GM18907 (cell line): ENCODE measurements at regions not wholly inside any gene's neighbourhood (a gene's known extent, or its start where the extent isn't known, plus 50 kb on each side); places are given as distances from the start of the nearest gene placed in this dataset.

Experiments used
- ATAC-seq: cut with Tn5 transposase; IDR thresholded peaks from one replicate; pipeline ENCODE4 v1.9.1; 2021; ENCODE audit warnings: mild to moderate bottlenecking, moderate library complexity; ENCODE audit not compliant: unreplicated experiment

DNA sequence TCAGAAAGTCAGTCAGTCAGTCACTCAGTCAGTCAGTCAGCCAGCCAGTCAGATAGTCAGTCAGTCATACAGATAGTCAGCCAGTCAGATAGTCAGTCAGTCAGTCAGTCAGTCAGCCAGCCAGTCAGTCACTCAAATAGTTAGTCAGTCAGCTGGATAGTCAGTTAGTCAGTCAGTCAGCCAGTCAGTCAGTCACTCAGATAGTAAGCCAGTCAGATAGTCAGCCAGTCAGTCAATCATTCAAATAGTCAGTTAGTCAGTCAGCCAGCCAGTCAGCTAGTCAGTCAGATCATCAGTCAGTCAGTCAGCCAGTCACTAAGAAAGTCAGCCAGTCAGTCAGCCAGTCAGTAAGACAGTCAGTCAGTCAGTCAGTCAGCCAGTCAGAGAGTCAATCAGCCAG lies 477.1 kb downstream of the AGTPBP1 start:
- no peak for ATAC-seq

DNA sequence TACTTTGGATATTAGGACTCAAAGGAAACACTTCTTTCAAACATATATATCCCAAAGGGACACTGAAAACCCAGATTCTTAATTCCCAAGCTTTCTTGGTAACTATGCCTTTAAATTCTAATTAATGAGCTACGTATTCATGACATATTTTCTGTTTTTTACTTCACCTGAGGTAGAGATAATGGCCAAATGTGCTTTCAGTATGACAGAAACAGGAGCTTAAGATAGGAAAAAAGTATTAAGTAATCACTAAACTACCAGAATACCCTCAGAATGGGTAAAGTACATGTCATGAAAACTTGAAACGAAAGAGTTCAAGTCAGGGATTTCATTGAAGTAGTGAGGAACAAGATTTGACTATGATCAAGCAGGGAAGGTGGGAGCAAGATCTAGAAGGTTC lies 478.5 kb downstream of the AGTPBP1 start:
- no peak for ATAC-seq

DNA sequence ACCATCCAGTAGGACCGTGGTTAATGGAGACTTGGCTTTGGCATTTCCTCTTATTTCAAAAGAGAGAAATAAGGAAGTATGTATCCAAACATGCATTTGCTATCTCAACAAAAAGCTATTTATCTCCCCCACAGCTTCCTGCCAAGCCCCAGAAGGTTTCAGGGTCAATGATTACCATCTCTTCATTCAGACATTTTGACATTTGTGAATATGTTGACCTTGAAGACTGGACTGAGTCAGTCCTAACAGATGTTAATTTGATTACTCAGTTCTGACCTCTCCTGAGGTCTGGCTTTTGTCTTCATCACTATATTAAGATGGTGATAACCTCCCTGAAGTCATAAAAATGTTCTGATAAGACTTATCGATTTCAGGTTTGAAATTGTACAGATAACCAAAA lies 479.4 kb downstream of the AGTPBP1 start:
- no peak for ATAC-seq

DNA sequence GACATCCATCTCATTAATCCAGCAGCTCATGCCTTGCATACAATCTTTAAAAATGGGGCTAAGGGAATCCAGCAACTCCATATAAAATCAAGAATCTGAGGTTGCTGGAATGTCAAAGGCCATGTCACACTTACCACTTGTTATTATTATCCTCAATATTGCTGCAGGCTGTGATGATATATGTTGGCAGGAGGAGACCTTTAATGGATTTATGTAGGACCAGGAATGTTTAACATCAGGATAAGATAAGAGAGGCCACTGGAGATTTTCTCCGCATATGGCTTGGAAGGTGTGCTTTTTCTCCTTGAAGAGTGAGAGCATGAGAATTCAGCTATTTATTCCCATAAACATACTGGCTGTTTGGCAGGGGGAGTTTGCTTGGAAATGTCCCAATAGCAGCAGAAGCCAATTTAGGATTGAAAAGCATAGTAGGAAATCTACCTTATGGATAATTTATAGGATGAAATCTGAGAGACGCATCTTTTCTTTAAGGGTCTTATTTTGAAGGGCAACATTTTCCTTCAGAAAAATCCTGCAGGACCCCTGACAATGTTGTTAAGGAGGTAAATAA lies 481.4 kb downstream of the AGTPBP1 start:
- ATAC-seq: no peak

DNA sequence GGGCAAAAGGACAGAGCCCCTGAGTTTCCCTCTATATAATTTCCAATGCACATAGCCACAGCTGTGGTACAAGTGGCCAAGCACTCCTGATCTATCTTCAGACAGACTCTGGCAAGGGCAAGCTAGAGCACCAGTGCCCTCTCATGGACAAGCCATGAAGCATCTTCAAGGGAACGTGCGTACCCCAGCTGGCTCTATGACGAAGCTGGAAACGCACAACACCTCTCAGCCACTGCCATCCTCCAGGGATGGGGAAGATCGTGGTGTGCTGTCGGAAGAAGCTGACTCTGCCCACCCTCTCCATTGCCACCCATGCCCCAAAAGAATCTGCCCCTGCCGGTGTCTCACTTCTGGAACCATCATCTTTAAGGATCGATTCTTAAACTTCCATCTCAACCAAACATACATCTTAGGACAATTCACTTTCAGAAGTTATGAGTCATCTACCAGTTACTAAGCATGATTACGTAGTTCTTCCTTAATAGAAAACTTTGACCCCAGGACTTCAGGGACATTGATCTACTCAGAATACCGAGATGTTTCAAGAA lies 482.9 kb downstream of the AGTPBP1 start:
- ATAC-seq: peak; percentile 80

DNA sequence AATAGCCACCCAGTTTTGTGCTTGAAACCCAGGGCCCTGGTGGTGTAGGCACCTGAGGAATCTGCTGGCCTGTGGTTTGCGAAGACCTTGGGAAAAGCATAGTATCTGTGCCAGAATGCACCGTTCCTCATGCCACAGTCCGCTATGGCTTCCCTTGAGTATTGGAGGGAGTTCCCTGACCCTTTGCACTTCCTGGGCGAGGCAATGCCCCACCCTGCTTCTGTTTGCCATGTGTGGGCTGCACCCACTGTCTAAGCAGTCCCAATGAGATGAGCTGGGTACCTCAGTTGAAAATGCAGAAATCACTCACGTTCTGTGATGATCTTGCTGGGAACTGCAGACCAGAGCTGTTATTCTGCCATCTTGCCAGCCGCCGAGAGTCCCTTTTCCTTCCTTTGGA lies 483.5 kb downstream of the AGTPBP1 start:
- no peak for ATAC-seq

DNA sequence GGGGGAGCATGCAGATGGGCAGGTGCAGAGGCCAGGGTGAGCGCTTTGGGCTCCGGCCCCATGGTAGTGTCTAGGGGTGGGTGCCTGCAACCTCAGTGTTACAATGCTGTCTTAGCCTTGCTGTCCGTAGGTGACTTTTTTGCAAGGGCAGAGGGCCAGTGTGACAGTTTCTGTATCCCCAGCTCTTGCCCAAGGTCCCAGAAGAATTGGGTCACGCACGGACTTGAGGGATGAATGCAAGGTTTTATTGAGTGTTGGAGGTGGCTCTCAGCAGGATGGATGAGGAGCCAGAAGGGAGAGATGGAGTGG lies 492.5 kb downstream of the AGTPBP1 start:
- ATAC-seq: no peak

DNA sequence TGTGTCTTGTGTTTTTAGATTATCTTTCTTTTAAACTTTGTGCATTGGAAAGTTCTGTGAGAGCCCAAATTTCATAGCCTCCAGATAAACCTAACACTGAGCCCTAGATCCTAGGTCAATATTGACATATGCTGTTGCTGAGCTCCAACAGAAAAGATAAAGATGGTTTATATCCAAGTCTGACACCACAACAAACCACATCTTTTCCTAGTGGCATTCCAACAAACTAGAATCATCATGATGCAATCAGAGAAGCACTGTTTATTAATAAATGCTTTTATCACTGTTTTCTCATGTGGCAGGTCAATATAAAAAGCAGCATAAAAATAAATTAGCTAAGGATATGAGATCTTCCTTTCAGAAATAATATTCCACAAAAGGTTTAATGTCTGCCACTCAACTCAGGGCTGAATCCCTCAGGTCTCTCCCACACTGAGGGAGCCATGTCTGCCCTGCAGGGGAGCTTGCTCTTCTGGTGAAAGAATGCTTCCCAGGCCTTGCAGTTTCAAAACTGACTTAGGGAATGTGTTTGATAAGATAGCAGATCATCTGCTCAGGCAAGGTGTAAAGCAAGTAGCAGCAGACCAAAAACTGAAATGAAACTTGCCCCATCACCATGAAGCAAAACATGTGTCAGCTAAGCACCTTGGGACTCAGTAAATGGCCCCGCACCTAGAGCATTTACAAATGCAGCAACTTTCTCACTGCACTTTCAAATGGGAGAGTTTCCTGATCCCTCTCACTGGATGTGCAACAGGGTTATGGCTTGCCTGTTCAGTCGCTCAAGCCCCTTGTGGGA lies 493.0 kb downstream of the AGTPBP1 start:
- ATAC-seq: no peak

DNA sequence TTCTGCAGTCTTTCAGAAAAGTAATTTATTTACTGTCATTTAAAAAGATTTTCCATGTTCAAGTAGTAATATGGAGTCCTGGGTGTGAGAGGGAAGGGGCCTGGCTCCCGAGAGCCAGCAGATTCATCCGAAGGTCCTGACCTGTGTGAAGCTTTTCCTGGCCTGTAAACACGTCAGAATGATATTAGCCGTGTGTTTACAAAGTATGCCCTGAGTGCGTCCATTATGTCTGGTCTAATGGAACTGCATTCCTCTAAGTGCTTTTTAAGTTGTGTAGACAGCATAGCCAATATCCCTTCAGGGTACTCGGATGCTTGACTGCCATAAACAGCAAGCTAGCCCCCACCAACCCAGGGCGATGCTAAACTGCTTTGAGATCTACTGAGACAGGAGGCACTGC lies 495.2 kb downstream of the AGTPBP1 start:
- no peak for ATAC-seq

DNA sequence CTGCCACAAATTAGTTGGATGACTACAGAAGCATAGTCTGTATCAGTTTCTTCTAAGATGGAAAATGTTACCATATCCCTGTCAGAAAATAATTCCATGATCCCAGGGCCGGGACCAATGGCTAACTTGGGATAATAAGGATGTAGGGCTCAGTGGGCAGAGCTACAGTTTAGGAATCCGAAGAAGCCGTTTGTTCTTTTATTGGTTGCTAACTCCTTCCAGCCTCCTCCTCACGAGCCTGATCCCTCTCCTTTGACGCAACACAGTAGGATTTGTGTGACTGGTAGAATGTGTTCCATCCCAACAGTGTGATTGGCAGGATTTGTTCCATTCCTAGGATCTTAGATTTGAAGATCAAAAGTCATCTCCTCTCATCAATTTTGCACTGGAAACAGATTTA lies 496.9 kb downstream of the AGTPBP1 start:
- no peak for ATAC-seq

DNA sequence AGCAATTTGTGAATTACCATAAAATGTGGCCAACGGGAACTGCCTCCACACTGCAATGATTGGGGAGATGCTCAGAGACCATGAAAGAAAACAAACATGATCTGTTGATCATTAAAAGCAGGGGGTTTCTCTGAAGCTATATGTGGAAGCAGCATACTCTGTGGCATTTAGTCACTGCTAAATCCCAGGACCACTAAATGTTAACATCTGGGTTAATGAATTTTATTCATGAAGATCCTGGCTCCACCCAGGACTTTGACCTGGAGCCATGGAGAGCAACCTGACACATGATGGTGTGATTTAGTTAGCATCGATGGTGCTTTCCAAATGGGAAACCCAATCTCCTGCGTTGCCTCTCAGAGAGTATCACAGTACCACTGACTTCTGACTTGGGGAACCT lies 497.8 kb downstream of the AGTPBP1 start:
- no peak for ATAC-seq

DNA sequence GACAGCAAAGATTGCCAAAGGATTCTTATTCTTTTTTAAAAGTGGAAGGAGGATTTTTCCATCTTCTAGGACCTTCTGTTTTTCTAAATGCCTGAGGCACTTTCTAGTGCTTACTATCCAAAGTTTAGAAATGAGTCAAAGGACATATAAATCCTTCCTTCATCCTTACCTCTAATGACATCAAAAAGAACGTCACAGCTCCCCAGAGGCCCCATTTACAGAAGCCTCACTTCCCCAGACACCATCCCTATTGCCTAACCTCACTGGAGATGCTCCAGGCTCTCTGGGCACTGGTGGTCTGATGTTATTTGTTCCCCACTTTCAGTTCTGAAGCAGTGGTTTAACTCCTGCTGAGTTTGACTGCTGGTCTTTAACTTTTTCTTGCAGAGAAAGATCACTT lies 504.3 kb downstream of the AGTPBP1 start:
- ATAC-seq: no peak

DNA sequence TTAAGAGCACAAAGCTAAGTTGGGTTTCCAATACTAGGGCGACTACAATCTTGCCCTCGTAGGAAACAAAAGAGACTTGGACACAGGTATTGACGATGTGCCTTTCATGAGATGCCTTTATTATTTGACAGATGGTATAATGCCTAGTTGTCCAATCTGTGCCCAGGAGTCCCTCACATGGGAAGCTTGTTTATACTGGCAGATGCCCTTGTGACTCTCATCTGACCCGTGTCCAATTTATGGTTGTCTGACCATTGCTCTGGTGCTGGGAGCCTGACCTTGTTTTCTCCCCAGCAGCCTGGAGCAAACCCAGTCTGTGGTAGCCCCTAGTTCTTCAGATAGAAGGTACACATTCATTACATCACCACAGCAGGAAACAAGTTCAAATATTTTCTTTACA lies 511.7 kb downstream of the AGTPBP1 start:
- no peak for ATAC-seq

DNA sequence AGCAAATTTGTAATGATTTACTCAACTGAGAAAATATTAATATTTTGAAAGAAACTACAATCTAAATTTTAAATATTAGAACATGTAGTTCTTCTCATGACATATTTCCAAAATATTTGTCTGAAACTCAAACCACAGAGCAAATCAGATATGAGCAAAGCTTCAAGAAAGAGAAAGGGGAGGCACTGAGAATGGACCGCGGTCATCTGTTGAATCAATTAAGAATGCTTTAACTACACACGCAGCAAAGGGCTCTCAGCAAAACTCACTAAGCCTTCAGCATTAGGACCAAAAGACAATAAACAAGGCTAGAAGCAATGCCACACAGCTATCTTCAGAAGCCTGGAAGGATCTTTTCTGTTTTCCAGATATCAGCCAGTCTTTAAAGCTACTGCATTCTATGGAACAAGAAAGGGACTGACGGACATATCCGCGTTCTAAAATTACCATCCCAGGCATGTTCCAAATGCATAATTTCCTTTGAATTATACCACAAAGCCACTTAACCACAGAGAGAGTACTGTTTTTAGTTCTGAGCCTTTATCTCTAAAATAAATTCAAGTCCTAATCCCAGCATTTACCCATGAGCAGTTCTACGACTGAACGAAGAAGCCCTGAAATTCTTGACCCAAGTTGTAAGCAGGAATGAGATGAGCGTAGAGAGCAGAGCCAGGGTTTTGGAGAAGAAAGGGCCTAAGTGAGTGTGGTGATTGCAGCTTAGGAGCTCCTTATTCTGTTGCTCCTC lies 513.5 kb downstream of the AGTPBP1 start:
- ATAC-seq: no peak

DNA sequence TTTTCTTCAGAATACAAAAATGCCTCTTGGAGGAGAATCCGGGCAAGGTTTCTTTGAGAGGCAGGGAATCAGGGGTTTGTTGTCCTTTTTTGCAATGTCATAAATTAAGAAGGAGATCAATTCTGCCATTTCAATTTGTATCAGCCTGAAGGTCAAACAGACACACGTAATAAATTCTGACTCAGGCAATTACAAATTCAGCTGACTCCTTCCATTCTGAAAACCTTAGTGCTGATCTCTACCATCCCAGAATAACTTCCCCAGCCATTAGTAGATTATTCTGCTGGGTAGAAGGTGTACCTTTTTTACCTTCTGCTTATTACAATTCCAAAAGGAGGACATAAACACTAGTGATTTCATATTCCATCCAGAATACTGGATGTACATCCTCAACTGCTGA lies 516.6 kb downstream of the AGTPBP1 start:
- ATAC-seq: no peak

DNA sequence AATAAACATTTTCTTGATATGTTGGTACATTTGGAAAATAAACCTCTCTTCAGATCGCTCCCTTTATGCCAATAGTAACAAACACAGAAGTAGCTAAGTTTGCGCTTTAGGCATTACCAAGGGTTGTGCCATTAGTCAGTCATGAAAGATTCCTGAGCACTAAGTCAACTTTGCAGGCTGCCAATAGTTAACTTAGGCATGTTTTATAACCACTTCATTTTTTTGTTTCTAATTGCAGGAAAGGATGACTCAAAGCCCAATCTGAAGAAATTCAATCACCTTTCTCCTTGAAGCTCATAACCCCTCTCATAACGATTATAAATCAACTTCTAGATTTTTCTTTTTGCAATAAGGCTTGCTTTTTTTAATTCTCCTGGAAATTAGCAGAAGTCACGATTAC lies 517.0 kb downstream of the AGTPBP1 start:
- ATAC-seq: no peak

DNA sequence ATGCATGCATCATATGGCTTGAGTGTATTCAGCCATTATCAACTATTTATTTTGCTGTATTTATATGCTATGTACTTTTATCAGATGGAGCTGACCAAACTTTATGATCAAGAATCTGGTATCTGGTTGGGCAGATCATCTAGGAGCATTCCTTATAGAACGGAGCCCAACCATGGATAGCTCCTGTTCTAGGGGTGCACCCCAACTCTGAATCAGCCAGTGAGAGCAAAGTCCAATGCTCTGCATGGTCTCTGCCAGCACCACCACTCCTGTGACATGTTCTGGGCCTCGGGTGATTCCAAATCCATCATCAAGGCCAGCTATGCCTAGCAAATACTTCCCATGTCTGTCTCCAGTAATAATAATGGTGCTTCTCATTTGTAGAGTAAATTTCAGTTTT lies 517.5 kb downstream of the AGTPBP1 start:
- no peak for ATAC-seq

DNA sequence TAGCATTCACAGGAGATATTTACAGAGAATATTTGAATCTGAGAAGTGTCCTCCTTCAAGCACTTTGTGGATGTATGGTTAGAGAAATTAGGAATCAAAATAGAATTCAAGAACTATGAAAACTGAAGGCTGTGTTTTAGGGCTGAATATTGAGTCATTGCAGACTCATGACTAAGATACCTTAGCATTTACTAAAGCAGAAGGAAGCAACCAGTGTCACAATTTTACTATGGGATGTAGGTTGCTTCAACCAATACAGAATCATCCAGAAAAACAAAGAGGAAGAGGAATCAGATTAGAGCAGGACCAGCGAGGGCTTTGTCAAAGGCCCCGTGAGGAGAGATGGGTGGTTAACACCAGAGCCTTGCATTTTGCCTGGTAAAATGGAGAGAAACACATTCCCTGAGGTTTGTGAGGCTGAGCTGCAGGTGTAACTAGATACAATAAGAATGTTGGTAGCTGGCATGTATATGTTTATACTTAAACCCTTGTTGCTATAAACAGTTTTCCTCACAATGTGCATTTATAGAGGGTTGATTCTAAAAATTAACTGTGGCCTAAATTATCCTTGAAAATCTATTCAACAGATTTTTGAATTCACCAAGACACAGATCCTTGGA lies 518.1 kb downstream of the AGTPBP1 start:
- ATAC-seq: no peak

DNA sequence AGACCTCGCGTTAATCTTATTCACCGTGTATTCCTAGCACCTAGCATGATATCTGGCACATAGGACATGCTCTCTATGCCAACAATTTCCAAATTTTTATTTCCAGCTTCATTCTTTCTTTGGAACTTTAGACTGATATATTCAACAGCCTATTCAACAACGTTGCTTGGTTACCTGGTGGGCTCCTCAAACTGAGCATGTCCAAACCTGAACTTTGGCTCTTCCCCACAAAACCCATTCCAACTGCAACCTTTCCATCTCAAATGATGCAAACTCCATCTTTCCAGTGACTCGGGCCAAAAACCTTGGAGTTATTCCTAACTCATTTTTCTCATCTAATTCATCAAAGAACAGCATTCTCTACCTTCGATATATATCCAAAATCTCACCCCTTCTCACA lies 525.2 kb downstream of the AGTPBP1 start:
- ATAC-seq: no peak

DNA sequence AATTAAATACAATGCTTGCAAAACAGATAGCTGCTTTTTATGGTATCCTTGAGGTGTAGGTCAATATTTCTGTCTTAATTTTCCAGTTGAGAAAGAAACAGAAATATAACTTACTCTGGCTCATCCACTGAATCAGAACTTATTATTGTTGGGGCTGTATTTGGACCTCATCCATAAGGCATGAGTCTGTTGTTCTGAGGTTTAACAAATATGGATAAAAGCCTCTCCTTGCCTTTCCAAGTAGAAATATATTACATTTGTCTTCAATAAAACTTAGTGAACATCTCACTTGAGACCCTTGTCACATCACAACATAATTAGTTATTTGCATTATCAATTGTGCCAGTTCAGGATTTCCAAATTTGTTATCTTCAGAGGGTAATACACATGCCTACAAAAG lies 525.8 kb downstream of the AGTPBP1 start:
- ATAC-seq: no peak

DNA sequence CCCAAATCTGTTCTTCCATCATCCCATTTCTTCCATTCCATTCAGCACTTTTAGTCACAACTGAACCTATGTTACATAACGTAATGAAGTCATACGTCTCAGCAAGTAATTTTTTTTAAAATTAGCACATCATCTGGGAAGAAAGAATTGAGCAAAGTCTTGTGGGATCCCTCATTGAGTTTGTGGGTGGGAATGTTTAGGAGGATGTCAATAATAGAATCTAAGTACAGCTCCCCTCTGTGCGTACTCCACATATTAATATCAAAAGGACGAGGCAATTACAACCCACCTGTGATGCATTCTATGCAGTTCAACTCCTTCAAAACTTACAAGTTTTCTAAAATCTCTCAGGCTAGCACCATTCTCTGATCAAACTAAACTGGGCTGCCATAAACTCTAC lies 526.3 kb downstream of the AGTPBP1 start:
- ATAC-seq: no peak
